ENCODE measurements at regions not wholly inside any gene's neighbourhood (a gene's known extent, or its start where the extent isn't known, plus 50 kb on each side); places are given as distances from the start of the nearest gene placed in this dataset.

- Histone ChIP-seq H3K4me3 (no peak overlapping the region), H3K9me3 (no peaks in the 10 kb centered on the region), H3K27me3 (ENCODE audit: insufficient read depth in 3 of 3, low read length in 2 of 3) (no peaks in the 10 kb centered on the region), H3K36me3 (ENCODE audit: insufficient read depth in 1 of 2, low read depth in 1 of 2) (no peaks in the 10 kb centered on the region), H3K27ac (no peak overlapping the region), H3K4me1 (no peaks in the 10 kb centered on the region)
- no peak for ATAC-seq
- WGBS, 3 donors = 91 to 95% (median 91%) methylated on average over 10 to 11 of the region's 11 CpGs
- intact Hi-C loops (cut with DNase I) = no loop called here
- DNase-seq = no peak
- no peak for TF ChIP-seq CTCF (IDR thresholded peaks at IDR 0.05)
Measured at GRCh38 chr2:109669731-109670130, 55.6 kb downstream of the SOWAHC start.

GRCh38 chr2:109670556-109671411 is 56.6 kb downstream of the SOWAHC start:
- intact Hi-C loops (cut with DNase I) = no loop called here
- 89 to 93% (median 90%) methylated on average over 7 to 8 of the region's 8 CpGs for WGBS, 3 donors
- Histone ChIP-seq H3K4me1 (no peaks in the 10 kb centered on the region), H3K4me3 (no peak overlapping the region), H3K27me3 (ENCODE audit: insufficient read depth in 3 of 3, low read length in 2 of 3) (no peaks in the 10 kb centered on the region), H3K27ac (no peak overlapping the region), H3K36me3 (ENCODE audit: insufficient read depth in 1 of 2, low read depth in 1 of 2) (no peaks in the 10 kb centered on the region), H3K9me3 (no peaks in the 10 kb centered on the region)
- ATAC-seq (no peak), DNase-seq (no peak)
- no peak for TF ChIP-seq CTCF (IDR thresholded peaks at IDR 0.05)

DNA sequence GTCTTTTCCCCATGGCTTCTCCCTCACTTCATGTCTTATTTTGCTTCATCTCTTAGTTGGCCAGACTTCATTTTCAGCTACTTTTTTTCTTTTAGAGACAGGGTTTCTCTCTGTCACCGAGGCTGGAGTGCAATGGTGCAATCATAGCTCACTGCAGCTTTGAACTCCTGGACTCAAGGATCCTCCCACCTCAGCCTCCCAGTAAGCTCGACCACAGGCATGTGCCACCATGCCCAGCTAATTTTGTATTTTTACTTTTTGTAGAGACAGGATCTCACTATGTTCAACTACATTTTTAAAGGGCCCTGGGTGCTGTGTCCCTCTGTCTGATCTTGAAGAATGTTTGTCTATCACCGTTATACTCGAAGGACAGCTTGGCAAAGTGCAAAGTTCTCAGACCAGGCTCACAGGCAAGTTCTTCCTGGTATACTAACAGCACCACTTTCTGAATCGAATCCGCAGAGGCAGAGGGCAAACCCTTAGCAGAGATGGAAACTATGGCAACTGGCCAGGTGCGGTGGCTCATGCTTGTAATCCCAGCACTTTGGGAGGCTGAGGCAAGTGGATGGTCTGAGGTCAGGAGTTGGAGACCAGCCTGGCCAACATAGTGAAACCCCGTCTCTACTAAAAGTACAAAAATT is 60.9 kb downstream of the SOWAHC start:
- DNase-seq (no peak), ATAC-seq (no peak)
- 64 to 75% (median 72%) methylated on average over 8 of the region's 8 CpGs for WGBS, 3 donors
- no peak overlapping the region for H3K4me3 ChIP-seq
- no peak for TF ChIP-seq CTCF (IDR thresholded peaks at IDR 0.05)
- H3K27ac ChIP-seq = no peak overlapping the region
- H3K36me3 ChIP-seq (ENCODE audit: insufficient read depth in 1 of 2, low read depth in 1 of 2) = no peaks in the 10 kb centered on the region
- H3K4me1 ChIP-seq = no peaks in the 10 kb centered on the region
- intact Hi-C loops (cut with DNase I) = no loop called here
- no peaks in the 10 kb centered on the region for H3K9me3 ChIP-seq
- no peaks in the 10 kb centered on the region for H3K27me3 ChIP-seq (ENCODE audit: insufficient read depth in 3 of 3, low read length in 2 of 3)

- ATAC-seq = no peak
- Histone ChIP-seq H3K36me3 (ENCODE audit: insufficient read depth in 1 of 2, low read depth in 1 of 2) (no peaks in the 10 kb centered on the region), H3K27ac (no peak overlapping the region), H3K9me3 (no peaks in the 10 kb centered on the region), H3K27me3 (ENCODE audit: insufficient read depth in 3 of 3, low read length in 2 of 3) (no peaks in the 10 kb centered on the region), H3K4me3 (no peak overlapping the region), H3K4me1 (no peaks in the 10 kb centered on the region)
- intact Hi-C loops (cut with DNase I) = no loop called here
- TF ChIP-seq CTCF (IDR thresholded peaks at IDR 0.05) = no peak
- WGBS, 3 donors = 86% methylated on average over 17 of the region's 17 CpGs
- no peak for DNase-seq
Measured at GRCh38 chr2:109675666-109676345, 61.6 kb downstream of the SOWAHC start.

Data from psoas muscle (tissue), 7 donors.